Stimulated activated effector memory CD8-positive, alpha-beta T cell treated with anti-CD3 and anti-CD28 coated beads, Interleukin-12 subunit alpha, Interleukin-12 subunit beta, amount 100 ng/mL, for 72 hours (primary cell): ENCODE measurements at regions not wholly inside any gene's neighbourhood (a gene's known extent, or its start where the extent isn't known, plus 50 kb on each side); places are given as distances from the start of the nearest gene placed in this dataset.

Experiments
- ATAC-seq: fragments of 150-1000 bp; cut with Tn5 transposase; 2 replicates; pipeline ENCODE4 v1.10.0; 2021
- DNase-seq, 2 donors: peaks; one replicate each; pipeline ENCODE4 v3.0.0; 2021 to 2022; ENCODE audit warnings: low spot score in 2 of 2
- H3K27ac Mint-ChIP-seq: one replicate; pipeline ENCODE4 v1.8.0; 2022; ENCODE audit warnings: mild to moderate bottlenecking, mixed read lengths
- H3K36me3 Mint-ChIP-seq: one replicate; pipeline ENCODE4 v1.8.0; 2022; ENCODE audit warnings: mild to moderate bottlenecking, mixed read lengths
- H3K4me1 Mint-ChIP-seq: one replicate; pipeline ENCODE4 v1.8.0; 2022; ENCODE audit warnings: mixed read lengths
- H3K4me3 Mint-ChIP-seq: one replicate; pipeline ENCODE4 v1.8.0; 2022; ENCODE audit warnings: mild to moderate bottlenecking, mixed read lengths
- H3K9me3 Mint-ChIP-seq: one replicate; pipeline ENCODE4 v1.8.0; 2022; ENCODE audit warnings: mixed read lengths

- H3K4me3 Mint-ChIP-seq, result no peak overlapping the region
- no peak overlapping the region for H3K27ac Mint-ChIP-seq
- H3K4me1 Mint-ChIP-seq, result no peaks in the 10 kb centered on the region
- ATAC-seq (peak; percentile 53), DNase-seq (no peak)
- H3K9me3 Mint-ChIP-seq, result peaks cover 5% of the 10 kb centered on the region
- no peaks in the 10 kb centered on the region for H3K36me3 Mint-ChIP-seq
Measured at GRCh38 chr9:29969408-29969807, 2396.1 kb upstream of the C9orf72 start.

DNA sequence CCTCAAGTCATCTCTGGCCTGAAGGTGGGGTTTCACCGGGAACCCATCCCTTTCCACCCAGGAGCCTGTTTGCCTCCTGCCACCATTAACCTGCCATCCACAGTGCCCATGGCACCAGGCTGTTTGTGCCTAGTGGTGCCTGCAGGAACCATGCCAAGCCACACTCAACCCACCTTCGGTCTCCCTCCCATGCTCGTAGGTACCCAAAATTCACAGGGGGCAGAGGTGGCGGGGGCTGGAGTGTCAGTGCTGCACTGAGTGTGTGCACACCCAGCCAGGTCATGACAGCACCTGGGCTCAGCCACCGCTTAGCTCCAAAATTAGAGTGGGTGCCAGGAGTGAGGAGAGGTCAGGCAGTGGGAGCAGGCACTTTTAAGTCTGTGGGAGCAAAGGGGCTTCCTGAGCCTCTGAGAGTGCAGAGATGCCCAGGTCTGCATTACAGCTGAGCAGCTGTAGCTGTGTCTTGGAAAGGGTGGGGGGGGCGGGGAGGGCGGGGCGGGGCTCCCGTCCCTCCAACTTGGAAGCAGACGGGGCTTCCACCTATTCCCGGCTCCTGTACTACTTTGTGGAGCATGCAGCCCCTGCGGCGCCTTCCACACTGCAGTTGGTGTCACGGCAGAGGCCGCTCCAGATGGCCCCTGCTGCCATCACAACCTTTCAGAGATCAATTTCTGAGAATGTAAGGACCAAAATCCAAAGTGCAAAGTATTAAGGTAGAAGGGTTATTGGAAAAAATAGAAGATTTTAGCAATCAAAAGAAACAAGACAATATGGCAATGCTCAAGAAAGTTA lies 2396.8 kb upstream of the C9orf72 start:
- H3K4me3 Mint-ChIP-seq, result no peak overlapping the region
- ATAC-seq (no peak), DNase-seq (no peak)
- H3K9me3 Mint-ChIP-seq, result peaks cover 3% of the 10 kb centered on the region
- no peaks in the 10 kb centered on the region for H3K4me1 Mint-ChIP-seq
- H3K36me3 Mint-ChIP-seq, result no peaks in the 10 kb centered on the region
- H3K27ac Mint-ChIP-seq, result no peak overlapping the region

GRCh38 chr9:29974197-29974596 lies 2400.9 kb upstream of the C9orf72 start:
- DNase-seq (no peak), ATAC-seq (no peak)
- H3K4me1 Mint-ChIP-seq, result no peaks in the 10 kb centered on the region
- no peaks in the 10 kb centered on the region for H3K9me3 Mint-ChIP-seq
- H3K36me3 Mint-ChIP-seq, result no peaks in the 10 kb centered on the region
- no peak overlapping the region for H3K27ac Mint-ChIP-seq
- no peak overlapping the region for H3K4me3 Mint-ChIP-seq

GRCh38 chr9:29976981-29977380 lies 2403.7 kb upstream of the C9orf72 start:
- no peak overlapping the region for H3K4me3 Mint-ChIP-seq
- no peaks in the 10 kb centered on the region for H3K36me3 Mint-ChIP-seq
- no peaks in the 10 kb centered on the region for H3K4me1 Mint-ChIP-seq
- no peaks in the 10 kb centered on the region for H3K9me3 Mint-ChIP-seq
- no peak for DNase-seq
- no peak overlapping the region for H3K27ac Mint-ChIP-seq
- ATAC-seq, result no peak

DNA sequence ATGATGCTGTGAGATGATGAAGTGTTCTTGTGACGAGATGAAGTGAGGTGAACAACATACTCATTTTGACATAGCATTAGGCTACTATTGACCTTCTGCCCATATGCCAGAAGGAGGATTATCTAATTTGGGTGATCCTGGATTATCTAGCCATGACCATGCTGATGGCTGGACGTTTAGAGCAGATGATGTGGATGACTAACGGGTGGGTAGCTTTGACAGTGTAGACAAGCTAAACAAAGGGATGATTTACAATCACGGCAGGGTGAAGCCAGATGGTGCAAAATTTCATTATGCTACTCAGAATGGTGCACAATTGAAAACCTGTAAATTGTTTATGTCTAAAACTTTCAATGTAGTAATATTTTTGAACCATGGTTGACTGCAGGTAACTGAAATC lies 2403.4 kb upstream of the ACO1 start:
- H3K27ac Mint-ChIP-seq, result no peak overlapping the region
- no peaks in the 10 kb centered on the region for H3K9me3 Mint-ChIP-seq
- DNase-seq (no peak), ATAC-seq (no peak)
- H3K36me3 Mint-ChIP-seq, result no peaks in the 10 kb centered on the region
- H3K4me1 Mint-ChIP-seq, result no peaks in the 10 kb centered on the region
- no peak overlapping the region for H3K4me3 Mint-ChIP-seq

- H3K27ac Mint-ChIP-seq, result no peak overlapping the region
- DNase-seq (no peak), ATAC-seq (no peak)
- no peaks in the 10 kb centered on the region for H3K4me1 Mint-ChIP-seq
- H3K4me3 Mint-ChIP-seq, result no peak overlapping the region
- H3K36me3 Mint-ChIP-seq, result no peaks in the 10 kb centered on the region
- peaks cover 13% of the 10 kb centered on the region for H3K9me3 Mint-ChIP-seq
Measured at GRCh38 chr9:29999645-30000044, 2384.8 kb upstream of the ACO1 start.

GRCh38 chr9:30010691-30011090 lies 2373.8 kb upstream of the ACO1 start:
- DNase-seq (no peak), ATAC-seq (no peak)
- no peak overlapping the region for H3K27ac Mint-ChIP-seq
- H3K4me3 Mint-ChIP-seq, result no peak overlapping the region
- H3K36me3 Mint-ChIP-seq, result no peaks in the 10 kb centered on the region
- no peaks in the 10 kb centered on the region for H3K4me1 Mint-ChIP-seq
- H3K9me3 Mint-ChIP-seq, result peaks cover 3% of the 10 kb centered on the region

DNA sequence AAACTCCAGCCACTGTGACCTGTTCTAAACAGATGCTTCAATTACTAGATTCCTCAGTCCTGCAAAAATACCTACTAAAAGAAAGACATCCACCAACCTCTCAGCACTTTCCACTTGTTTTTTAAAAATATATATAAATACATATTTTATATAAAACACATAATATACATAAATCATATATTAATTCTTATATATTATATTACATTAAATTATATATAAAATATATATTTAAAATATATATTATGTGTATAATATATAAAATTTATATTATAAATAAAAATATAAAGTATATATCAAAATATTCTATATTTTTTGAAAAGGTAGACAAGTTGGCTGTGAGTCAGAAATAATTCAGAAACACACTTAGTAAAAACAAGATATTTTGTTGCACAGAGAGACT lies 2371.8 kb upstream of the ACO1 start:
- ATAC-seq (no peak), DNase-seq (no peak)
- H3K4me1 Mint-ChIP-seq, result no peaks in the 10 kb centered on the region
- no peak overlapping the region for H3K27ac Mint-ChIP-seq
- no peaks in the 10 kb centered on the region for H3K9me3 Mint-ChIP-seq
- H3K4me3 Mint-ChIP-seq, result no peak overlapping the region
- no peaks in the 10 kb centered on the region for H3K36me3 Mint-ChIP-seq

DNA sequence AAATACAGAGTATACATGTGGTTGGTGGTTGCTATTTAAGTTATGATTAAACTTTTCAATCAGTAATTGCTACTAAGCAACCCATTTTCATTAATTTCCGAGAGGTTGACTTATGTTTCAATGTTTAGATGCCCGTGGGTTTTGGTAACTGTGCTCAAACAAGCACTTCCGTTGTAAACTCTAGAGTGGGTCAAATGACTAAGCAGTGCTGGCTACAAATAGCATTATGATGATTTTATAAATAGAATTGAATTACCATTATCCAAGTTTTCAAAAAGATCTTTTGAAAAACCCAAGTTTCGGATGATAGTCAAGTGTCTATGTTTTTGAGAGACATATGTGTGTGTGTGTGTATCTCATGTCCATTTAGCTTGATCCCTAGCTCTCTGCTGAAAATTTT lies 2369.4 kb upstream of the ACO1 start:
- Mint-ChIP-seq H3K27ac (no peak overlapping the region), H3K9me3 (peaks cover 1% of the 10 kb centered on the region), H3K4me1 (no peaks in the 10 kb centered on the region), H3K4me3 (no peak overlapping the region), H3K36me3 (no peaks in the 10 kb centered on the region)
- no peak for DNase-seq
- no peak for ATAC-seq

DNA sequence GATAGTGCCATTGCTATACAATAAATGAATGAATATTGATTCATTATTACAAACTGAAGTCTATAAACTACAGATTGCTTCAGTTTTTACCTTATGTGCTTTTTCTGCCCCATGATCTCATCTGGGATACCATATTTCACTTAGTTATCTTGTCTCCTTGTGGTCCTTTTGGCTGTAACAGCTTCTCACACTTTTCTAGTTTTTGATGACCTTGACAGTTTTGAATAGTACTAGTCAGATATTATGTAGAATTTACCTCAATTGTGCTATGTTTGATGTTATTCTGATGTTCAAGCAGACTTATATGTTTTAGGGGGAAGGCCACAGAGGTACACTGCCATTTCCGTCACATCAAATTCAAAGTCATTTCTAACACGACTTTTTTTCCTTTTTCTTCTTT lies 2364.3 kb upstream of the ACO1 start:
- DNase-seq, result no peak
- Mint-ChIP-seq H3K27ac (no peak overlapping the region), H3K4me3 (no peak overlapping the region), H3K9me3 (peaks cover 8% of the 10 kb centered on the region), H3K4me1 (no peaks in the 10 kb centered on the region), H3K36me3 (no peaks in the 10 kb centered on the region)
- no peak for ATAC-seq

- Mint-ChIP-seq H3K36me3 (no peaks in the 10 kb centered on the region), H3K4me3 (no peak overlapping the region), H3K27ac (no peak overlapping the region), H3K4me1 (no peaks in the 10 kb centered on the region), H3K9me3 (peaks cover 10% of the 10 kb centered on the region)
- DNase-seq (no peak), ATAC-seq (no peak)
Measured at GRCh38 chr9:30035761-30036160, 2348.7 kb upstream of the ACO1 start.

DNA sequence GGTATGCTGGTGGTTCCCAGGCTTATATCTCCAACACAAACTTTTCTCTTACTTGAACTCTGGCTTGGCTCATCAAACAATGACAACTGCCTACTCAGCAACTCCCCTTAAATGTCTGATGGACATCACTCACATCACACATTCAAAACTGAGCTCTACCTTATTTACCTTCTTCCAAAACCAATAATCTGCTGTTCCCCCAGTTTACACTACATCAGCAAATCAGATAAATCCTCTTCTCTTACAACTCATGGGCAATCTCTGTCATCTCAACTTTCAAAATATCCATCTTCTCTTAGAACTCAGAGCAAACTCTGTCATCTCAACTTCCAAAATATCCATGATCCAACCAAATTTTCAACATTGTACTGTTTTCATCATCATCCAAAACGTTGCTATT lies 2347.9 kb upstream of the ACO1 start:
- Mint-ChIP-seq H3K27ac (no peak overlapping the region), H3K4me1 (no peaks in the 10 kb centered on the region), H3K36me3 (no peaks in the 10 kb centered on the region), H3K9me3 (peaks cover 10% of the 10 kb centered on the region), H3K4me3 (no peak overlapping the region)
- ATAC-seq (no peak), DNase-seq (no peak)

DNA sequence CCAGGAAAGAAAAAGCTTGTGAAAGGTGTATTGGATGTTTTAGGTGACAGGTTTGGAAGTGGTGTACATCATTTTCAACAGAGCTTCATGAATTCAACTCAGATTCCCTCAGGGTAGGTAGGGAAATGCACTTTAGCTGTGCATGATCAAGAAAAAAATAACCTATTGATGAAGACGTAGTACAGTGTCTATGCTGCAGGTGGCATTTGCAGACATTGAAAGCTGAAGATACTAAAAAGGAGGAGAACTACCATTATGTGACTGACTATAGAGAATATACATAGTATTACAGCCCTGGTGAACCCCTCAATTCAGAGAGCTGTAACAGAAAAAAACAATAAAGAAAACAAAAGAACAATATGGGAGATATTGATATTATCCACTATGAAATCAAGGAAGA lies 2344.7 kb upstream of the ACO1 start:
- no peak overlapping the region for H3K4me3 Mint-ChIP-seq
- DNase-seq (no peak), ATAC-seq (no peak)
- no peaks in the 10 kb centered on the region for H3K36me3 Mint-ChIP-seq
- H3K4me1 Mint-ChIP-seq, result no peaks in the 10 kb centered on the region
- no peak overlapping the region for H3K27ac Mint-ChIP-seq
- H3K9me3 Mint-ChIP-seq, result peaks cover 5% of the 10 kb centered on the region

DNA sequence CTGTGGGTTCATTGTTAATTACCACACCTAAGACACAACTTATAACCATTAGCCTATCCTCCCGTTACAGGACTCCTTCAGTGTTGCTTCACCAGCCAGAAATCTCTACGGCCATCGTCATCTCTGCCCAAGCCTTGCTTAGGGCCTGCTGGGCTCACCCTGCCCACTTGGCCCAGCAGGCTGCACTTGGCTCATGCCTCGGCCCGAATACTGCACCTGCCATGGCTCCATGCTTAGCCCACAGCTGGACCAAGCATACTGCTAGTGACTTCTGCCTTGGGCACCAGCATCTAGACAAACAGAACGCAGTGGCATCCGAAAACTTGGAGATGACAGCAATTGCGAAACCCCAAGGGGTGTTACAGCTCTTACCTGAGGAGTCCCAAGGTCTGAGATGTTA lies 2336.0 kb upstream of the ACO1 start:
- H3K36me3 Mint-ChIP-seq, result no peaks in the 10 kb centered on the region
- H3K4me1 Mint-ChIP-seq, result no peaks in the 10 kb centered on the region
- H3K4me3 Mint-ChIP-seq, result no peak overlapping the region
- DNase-seq (no peak), ATAC-seq (no peak)
- peaks cover 6% of the 10 kb centered on the region for H3K9me3 Mint-ChIP-seq
- no peak overlapping the region for H3K27ac Mint-ChIP-seq

DNA sequence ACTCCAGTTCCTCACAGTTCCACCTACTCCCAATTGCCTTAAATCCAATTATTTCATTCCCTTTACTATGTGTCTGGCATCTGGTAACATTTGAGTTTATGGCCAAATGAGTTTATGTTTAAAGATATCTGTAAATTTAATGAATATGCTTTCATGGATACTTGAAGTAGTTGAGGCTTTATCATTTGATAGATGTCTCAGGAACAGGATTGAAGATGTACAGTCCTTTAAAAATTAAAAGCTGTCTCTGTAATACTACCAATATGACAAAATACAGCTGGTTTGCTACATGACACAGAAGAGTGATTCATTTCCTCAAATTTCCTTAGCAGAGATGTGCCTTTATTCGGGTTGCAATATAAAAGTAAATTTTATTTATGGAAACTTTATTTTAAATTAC lies 2326.0 kb upstream of the ACO1 start:
- ATAC-seq (no peak), DNase-seq (no peak)
- H3K4me3 Mint-ChIP-seq, result no peak overlapping the region
- H3K27ac Mint-ChIP-seq, result no peak overlapping the region
- peaks cover 7% of the 10 kb centered on the region for H3K9me3 Mint-ChIP-seq
- H3K36me3 Mint-ChIP-seq, result no peaks in the 10 kb centered on the region
- H3K4me1 Mint-ChIP-seq, result no peaks in the 10 kb centered on the region

GRCh38 chr9:30060976-30061375 lies 2323.5 kb upstream of the ACO1 start:
- no peaks in the 10 kb centered on the region for H3K36me3 Mint-ChIP-seq
- no peak overlapping the region for H3K4me3 Mint-ChIP-seq
- ATAC-seq, result no peak
- H3K4me1 Mint-ChIP-seq, result no peaks in the 10 kb centered on the region
- H3K9me3 Mint-ChIP-seq, result peaks cover 13% of the 10 kb centered on the region
- DNase-seq, result no peak
- H3K27ac Mint-ChIP-seq, result no peak overlapping the region

GRCh38 chr9:30065888-30066287 lies 2318.6 kb upstream of the ACO1 start:
- peaks cover 8% of the 10 kb centered on the region for H3K9me3 Mint-ChIP-seq
- H3K36me3 Mint-ChIP-seq, result no peaks in the 10 kb centered on the region
- H3K27ac Mint-ChIP-seq, result no peak overlapping the region
- H3K4me1 Mint-ChIP-seq, result no peaks in the 10 kb centered on the region
- no peak overlapping the region for H3K4me3 Mint-ChIP-seq
- DNase-seq (no peak), ATAC-seq (no peak)
